ENCODE measurements at regions not wholly inside any gene's neighbourhood (a gene's known extent, or its start where the extent isn't known, plus 50 kb on each side); places are given as distances from the start of the nearest gene placed in this dataset.

- H3K9me3 Mint-ChIP-seq, result no peaks in the 10 kb centered on the region
- H3K4me1 Mint-ChIP-seq, result no peaks in the 10 kb centered on the region
- no peaks in the 10 kb centered on the region for H3K27me3 Mint-ChIP-seq (ENCODE audit: low read depth)
- no peak overlapping the region for H3K4me3 Mint-ChIP-seq
- TF ChIP-seq CTCF (IDR thresholded peaks at IDR 0.05; ENCODE audit: unreplicated experiment in 3 of 3), result no peak
- H3K36me3 Mint-ChIP-seq (ENCODE audit: low read depth), result no peaks in the 10 kb centered on the region
- no peak overlapping the region for H3K27ac Mint-ChIP-seq
These were observed 182.4 kb downstream of the SEM1 start for GRCh38 chr7:96527133-96527827.

- no peak overlapping the region for H3K4me3 Mint-ChIP-seq
- H3K27me3 Mint-ChIP-seq (ENCODE audit: low read depth), result no peaks in the 10 kb centered on the region
- H3K9me3 Mint-ChIP-seq, result no peaks in the 10 kb centered on the region
- H3K27ac Mint-ChIP-seq, result no peak overlapping the region
- TF ChIP-seq CTCF (IDR thresholded peaks at IDR 0.05; ENCODE audit: unreplicated experiment in 3 of 3), result no peak
- H3K4me1 Mint-ChIP-seq, result no peaks in the 10 kb centered on the region
- no peaks in the 10 kb centered on the region for H3K36me3 Mint-ChIP-seq (ENCODE audit: low read depth)
These were observed 183.2 kb downstream of the SEM1 start for GRCh38 chr7:96526496-96526895.

DNA sequence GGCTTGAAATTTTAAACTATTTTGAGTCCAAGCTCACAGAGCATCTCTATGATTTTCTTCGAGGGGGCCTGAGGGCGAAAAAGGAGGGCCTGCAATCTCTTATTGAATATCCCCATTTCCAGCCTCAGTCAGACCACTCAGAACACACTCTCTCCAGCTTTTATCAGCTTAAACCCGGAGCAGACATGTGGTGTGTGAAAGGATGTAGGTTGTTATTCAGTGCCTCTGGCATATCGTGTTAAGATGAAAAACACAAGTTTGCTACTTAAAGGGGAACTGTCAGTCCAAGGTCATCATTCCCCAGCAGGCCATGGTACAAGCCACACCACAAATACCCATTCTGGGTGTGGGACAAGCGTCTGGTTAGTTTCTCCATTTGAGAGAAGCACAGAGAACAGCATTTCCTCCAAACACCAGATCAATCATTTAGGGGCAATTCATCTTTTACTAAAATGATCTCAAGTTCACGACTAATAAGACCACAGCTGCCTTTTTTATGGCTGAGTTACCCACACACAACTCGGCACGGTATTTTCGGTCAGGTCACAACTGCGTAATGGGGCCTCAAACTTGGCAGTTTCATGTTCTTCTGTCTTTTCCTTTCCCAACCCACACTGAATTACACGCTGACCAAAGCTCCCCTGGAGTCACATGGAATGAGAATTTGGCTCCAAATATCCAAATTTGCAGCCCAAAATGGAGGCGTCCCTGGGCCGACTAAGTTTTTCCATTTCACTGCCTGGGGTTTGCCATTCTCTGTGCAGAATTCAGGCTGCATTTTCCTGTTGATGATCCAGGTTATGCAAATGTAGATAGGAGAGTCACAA is 188.4 kb downstream of the SEM1 start:
- Mint-ChIP-seq H3K4me1 (no peaks in the 10 kb centered on the region), H3K36me3 (ENCODE audit: low read depth) (no peaks in the 10 kb centered on the region), H3K27ac (no peak overlapping the region), H3K4me3 (no peak overlapping the region), H3K27me3 (ENCODE audit: low read depth) (no peaks in the 10 kb centered on the region), H3K9me3 (peaks cover 2% of the 10 kb centered on the region)
- TF ChIP-seq CTCF (IDR thresholded peaks at IDR 0.05; ENCODE audit: unreplicated experiment in 3 of 3), result no peak

DNA sequence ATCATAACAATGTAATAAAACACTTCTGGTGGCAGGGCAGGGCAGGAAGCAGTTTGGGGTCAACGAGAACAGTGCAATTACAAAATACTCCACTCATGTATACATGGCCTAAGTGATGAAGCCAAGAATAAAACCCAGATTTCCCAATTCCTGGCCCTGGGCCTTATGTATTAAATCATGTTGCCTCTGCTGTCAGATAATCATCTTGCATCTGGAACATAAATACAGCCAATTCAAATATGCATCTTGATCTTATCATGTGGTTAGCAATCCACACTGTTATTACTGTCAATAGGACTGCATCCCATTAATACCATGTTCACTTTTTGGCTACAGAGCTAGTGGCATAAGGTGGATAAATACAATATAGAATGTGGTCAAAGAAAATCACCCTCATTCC is 186.5 kb upstream of the SLC25A13 start:
- Mint-ChIP-seq H3K27me3 (ENCODE audit: low read depth) (no peaks in the 10 kb centered on the region), H3K36me3 (ENCODE audit: low read depth) (no peaks in the 10 kb centered on the region), H3K27ac (no peak overlapping the region), H3K9me3 (no peaks in the 10 kb centered on the region), H3K4me3 (no peak overlapping the region), H3K4me1 (no peaks in the 10 kb centered on the region)
- no peak for TF ChIP-seq CTCF (IDR thresholded peaks at IDR 0.05; ENCODE audit: unreplicated experiment in 3 of 3)

GRCh38 chr7:96503597-96503996 is 181.7 kb upstream of the SLC25A13 start:
- Mint-ChIP-seq H3K9me3 (no peaks in the 10 kb centered on the region), H3K4me3 (no peak overlapping the region), H3K27me3 (ENCODE audit: low read depth) (no peaks in the 10 kb centered on the region)

More at GRCh38 chr7:96503597-96503996, 181.7 kb upstream of the SLC25A13 start:
- Mint-ChIP-seq H3K36me3 (ENCODE audit: low read depth) (no peaks in the 10 kb centered on the region), H3K27ac (no peak overlapping the region), H3K4me1 (no peaks in the 10 kb centered on the region)
- no peak for TF ChIP-seq CTCF (IDR thresholded peaks at IDR 0.05; ENCODE audit: unreplicated experiment in 3 of 3)
